ENCODE measurements at regions not wholly inside any gene's neighbourhood (a gene's known extent, or its start where the extent isn't known, plus 50 kb on each side); places are given as distances from the start of the nearest gene placed in this dataset.

- no peak for DNase-seq
- in situ Hi-C loops (cut with HindIII; ENCODE audit: low pct_ligation_motif_present, low sequenced_read_pairs): no loop called here
- Histone ChIP-seq H3K27ac (no peak overlapping the region), H3K4me3 (ENCODE audit: low read depth, low read length) (no peak overlapping the region), H3K27me3 (replicated peaks) (no peaks in the 10 kb centered on the region), H3K36me3 (replicated peaks) (no peaks in the 10 kb centered on the region)
- no peak for TF ChIP-seq CTCF (IDR thresholded peaks at IDR 0.05; ENCODE audit: low read depth, low read length, missing control alignments)
These were observed 50.4 kb downstream of the RUSC2 start for GRCh38 chr9:35540315-35540714.

DNA sequence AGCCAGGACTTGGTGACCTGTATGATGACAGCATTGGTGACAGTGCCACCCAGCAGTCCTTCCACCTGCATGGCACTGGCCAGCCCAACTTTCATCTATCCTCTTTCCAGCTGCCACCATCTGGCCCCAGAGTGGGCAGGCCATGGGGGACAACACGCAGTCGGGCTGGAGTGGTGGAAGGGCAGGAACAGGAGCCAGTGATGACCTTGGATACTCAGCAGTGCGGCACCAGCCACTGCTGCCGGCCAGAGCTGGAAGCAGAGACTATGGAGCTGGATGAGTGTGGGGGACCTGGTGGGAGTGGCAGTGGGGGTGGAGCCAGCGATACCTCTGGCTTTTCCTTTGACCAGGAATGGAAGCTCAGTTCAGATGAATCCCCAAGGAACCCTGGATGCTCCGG is 56.9 kb downstream of the RUSC2 start:
- Histone ChIP-seq H3K4me3 (ENCODE audit: low read depth, low read length) (no peak overlapping the region), H3K27me3 (replicated peaks) (no peaks in the 10 kb centered on the region), H3K27ac (no peak overlapping the region), H3K36me3 (replicated peaks) (peaks cover 25% of the 10 kb centered on the region)
- in situ Hi-C loops (cut with HindIII; ENCODE audit: low pct_ligation_motif_present, low sequenced_read_pairs): no loop called here
- no peak for TF ChIP-seq CTCF (IDR thresholded peaks at IDR 0.05; ENCODE audit: low read depth, low read length, missing control alignments)
- DNase-seq: no peak

- Histone ChIP-seq H3K36me3 (replicated peaks) (peaks cover 25% of the 10 kb centered on the region), H3K4me3 (ENCODE audit: low read depth, low read length) (no peak overlapping the region), H3K27me3 (replicated peaks) (no peaks in the 10 kb centered on the region), H3K27ac (no peak overlapping the region)
- DNase-seq: no peak
- in situ Hi-C loops (cut with HindIII; ENCODE audit: low pct_ligation_motif_present, low sequenced_read_pairs): no loop called here
- TF ChIP-seq CTCF (IDR thresholded peaks at IDR 0.05; ENCODE audit: low read depth, low read length, missing control alignments): no peak
These were observed 57.1 kb upstream of the TESK1 start for GRCh38 chr9:35547889-35548418.

DNA sequence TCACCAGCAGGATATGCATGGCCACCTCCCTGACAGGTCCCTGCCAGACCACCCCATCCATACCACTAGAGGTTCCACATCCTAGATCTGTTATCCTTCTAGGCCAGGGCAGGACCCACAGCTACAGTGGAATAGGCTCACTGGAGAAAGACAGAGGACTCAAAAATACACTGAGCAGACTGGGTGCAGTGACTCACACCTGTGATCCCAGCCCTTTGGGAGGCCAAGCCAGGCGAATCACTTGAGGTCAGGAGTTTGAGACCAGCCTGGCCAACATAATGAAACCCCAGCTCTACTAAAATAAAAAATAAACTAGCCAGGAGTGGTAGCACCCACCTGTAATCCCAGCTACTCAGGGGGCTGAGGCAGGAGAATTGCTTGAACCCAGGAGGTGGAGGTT is 56.5 kb upstream of the TESK1 start:
- in situ Hi-C loops (cut with HindIII; ENCODE audit: low pct_ligation_motif_present, low sequenced_read_pairs): no loop called here
- peaks cover 25% of the 10 kb centered on the region for H3K36me3 ChIP-seq (replicated peaks)
- H3K4me3 ChIP-seq (ENCODE audit: low read depth, low read length): no peak overlapping the region
- no peak for TF ChIP-seq CTCF (IDR thresholded peaks at IDR 0.05; ENCODE audit: low read depth, low read length, missing control alignments)
- H3K27ac ChIP-seq: no peak overlapping the region
- H3K27me3 ChIP-seq (replicated peaks): no peaks in the 10 kb centered on the region
- no peak for DNase-seq

DNA sequence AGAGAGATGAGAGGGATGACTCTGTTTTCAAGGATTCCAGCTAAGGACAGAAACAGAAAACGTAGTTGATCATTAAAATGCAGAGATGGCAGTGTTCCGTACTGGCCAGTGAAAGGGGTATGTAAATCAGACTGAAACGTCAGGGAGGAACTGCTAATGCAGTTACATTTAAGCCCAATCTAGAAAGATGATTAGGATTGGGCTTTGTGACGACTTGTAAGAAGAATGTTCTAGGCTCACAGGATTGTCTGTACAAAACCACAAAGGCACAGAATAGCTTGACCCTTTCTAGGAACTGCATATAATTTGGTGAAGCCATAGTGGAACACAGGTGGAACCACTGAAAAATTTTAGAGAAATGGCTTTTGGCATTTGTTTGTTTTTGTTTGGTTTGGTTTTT is 55.6 kb upstream of the TESK1 start:
- no peak for TF ChIP-seq CTCF (IDR thresholded peaks at IDR 0.05; ENCODE audit: low read depth, low read length, missing control alignments)
- no peak for DNase-seq
- in situ Hi-C loops (cut with HindIII; ENCODE audit: low pct_ligation_motif_present, low sequenced_read_pairs): no loop called here
- Histone ChIP-seq H3K4me3 (ENCODE audit: low read depth, low read length) (no peak overlapping the region), H3K27ac (no peak overlapping the region), H3K27me3 (replicated peaks) (no peaks in the 10 kb centered on the region), H3K36me3 (replicated peaks) (peaks cover 27% of the 10 kb centered on the region)

DNA sequence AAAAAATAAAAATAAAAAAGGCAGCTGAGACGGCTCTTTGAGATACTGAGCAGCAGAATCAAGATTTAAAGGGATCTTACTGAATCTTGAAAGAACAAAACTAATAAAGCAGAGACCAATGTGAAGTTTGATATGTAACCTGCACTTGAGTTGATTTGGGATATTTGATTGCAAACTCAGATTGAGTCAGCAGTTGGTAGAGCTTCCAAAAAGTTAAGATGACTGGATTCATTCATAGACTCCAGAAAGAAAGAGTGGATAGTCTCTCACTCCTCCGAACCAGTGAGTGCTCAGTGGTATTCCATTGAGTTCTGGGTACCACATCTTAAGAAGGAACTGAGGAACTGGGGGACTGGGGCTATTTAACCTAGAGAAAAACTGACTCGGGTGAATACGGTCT is 52.7 kb upstream of the TESK1 start:
- in situ Hi-C loops (cut with HindIII; ENCODE audit: low pct_ligation_motif_present, low sequenced_read_pairs): loop anchor here (5.0 kb wide), 1 partner anchor 75 kb away; no protein-coding TSS in a partner anchor
- peak overlapping the region; percentile 27 for H3K27ac ChIP-seq
- DNase-seq: no peak
- no peak for TF ChIP-seq CTCF (IDR thresholded peaks at IDR 0.05; ENCODE audit: low read depth, low read length, missing control alignments)
- no peak overlapping the region for H3K4me3 ChIP-seq (ENCODE audit: low read depth, low read length)
- peaks cover 46% of the 10 kb centered on the region for H3K36me3 ChIP-seq (replicated peaks)
- no peaks in the 10 kb centered on the region for H3K27me3 ChIP-seq (replicated peaks)
